ENCODE measurements at regions not wholly inside any gene's neighbourhood (a gene's known extent, or its start where the extent isn't known, plus 50 kb on each side); places are given as distances from the start of the nearest gene placed in this dataset.

- DNase-seq, result no peak
Measured at GRCh38 chr2:163802284-163802683, 66.5 kb upstream of the FIGN start.

DNA sequence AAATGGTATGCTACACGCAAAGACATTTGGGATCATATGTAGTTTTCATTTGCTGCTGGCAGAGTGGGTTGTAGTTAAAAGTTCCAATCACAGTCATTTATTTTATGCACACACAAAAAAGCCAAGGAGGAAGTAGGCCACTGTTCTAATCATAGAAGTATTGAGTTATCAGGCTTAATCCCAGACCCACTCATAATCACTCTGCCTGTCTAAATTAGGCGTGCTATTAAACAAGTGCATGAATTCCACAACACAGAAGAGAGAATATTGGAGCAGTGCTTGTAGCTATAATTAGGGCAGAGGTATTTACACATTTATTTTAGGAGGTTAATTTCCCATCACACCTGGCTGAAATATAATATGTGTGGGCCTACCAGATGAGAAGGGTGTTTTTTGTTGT is 65.7 kb upstream of the FIGN start:
- DNase-seq, result no peak

GRCh38 chr2:163800951-163801381 is 65.2 kb upstream of the FIGN start:
- DNase-seq, result peak; percentile 70

- DNase-seq, result no peak
Measured at GRCh38 chr2:163799807-163800206, 64.0 kb upstream of the FIGN start.

GRCh38 chr2:163794635-163795034 is 58.8 kb upstream of the FIGN start:
- DNase-seq, result no peak
